Testis (tissue), 2 donors: ENCODE measurements at regions not wholly inside any gene's neighbourhood (a gene's known extent, or its start where the extent isn't known, plus 50 kb on each side); places are given as distances from the start of the nearest gene placed in this dataset.

Experiments used
- POLR2A ChIP-seq: fragments of 450-650 bp; IDR thresholded peaks from one replicate; pipeline ENCODE4 v1.6.1; 2017; ENCODE audit warnings: antibody characterized with exemption, mild to moderate bottlenecking, moderate library complexity
- TF ChIP-seq, protein P1 (sequence below), 3 experiments: fragments of 450-650 bp in 2 of 3; fragments of 200-600 bp in 1 of 3; sonication (generic) in 1 of 3; IDR thresholded peaks; one replicate each; pipeline ENCODE4 v1.5.1; 2016 to 2019; ENCODE audit warnings: antibody characterized with exemption in 3 of 3, mild to moderate bottlenecking in 2 of 3, moderate library complexity in 1 of 3

- TF ChIP-seq, protein P1, sequence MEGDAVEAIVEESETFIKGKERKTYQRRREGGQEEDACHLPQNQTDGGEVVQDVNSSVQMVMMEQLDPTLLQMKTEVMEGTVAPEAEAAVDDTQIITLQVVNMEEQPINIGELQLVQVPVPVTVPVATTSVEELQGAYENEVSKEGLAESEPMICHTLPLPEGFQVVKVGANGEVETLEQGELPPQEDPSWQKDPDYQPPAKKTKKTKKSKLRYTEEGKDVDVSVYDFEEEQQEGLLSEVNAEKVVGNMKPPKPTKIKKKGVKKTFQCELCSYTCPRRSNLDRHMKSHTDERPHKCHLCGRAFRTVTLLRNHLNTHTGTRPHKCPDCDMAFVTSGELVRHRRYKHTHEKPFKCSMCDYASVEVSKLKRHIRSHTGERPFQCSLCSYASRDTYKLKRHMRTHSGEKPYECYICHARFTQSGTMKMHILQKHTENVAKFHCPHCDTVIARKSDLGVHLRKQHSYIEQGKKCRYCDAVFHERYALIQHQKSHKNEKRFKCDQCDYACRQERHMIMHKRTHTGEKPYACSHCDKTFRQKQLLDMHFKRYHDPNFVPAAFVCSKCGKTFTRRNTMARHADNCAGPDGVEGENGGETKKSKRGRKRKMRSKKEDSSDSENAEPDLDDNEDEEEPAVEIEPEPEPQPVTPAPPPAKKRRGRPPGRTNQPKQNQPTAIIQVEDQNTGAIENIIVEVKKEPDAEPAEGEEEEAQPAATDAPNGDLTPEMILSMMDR (IDR thresholded peaks at IDR 0.05), result no peak
- TF ChIP-seq POLR2A, result no peak
Measured at GRCh38 chr7:96418581-96418980, 96.7 kb upstream of the SLC25A13 start.
